Erythroblast (primary cell): ENCODE measurements at regions not wholly inside any gene's neighbourhood (a gene's known extent, or its start where the extent isn't known, plus 50 kb on each side); places are given as distances from the start of the nearest gene placed in this dataset.
"Not testable (repeated sequence)": the region's sequence is repeated elsewhere in the genome, so short reads cannot be mapped to it uniquely, and the experiment has no call there.

Source experiments
- GATA1 ChIP-seq: IDR thresholded peaks from 2 replicates; pipeline ENCODE4 v1.6.1; 2011; ENCODE audit warnings: low read depth, mild to moderate bottlenecking, control low read depth, low read length, moderate library complexity
- POLR2A ChIP-seq: IDR thresholded peaks from 2 replicates; pipeline ENCODE4 v1.6.1; 2011; ENCODE audit warnings: mild to moderate bottlenecking, low read length

- not testable (repeated sequence) for TF ChIP-seq POLR2A, GATA1
Observed at GRCh38 chr10:31251118-31251517, 67.9 kb upstream of the ZEB1 start.
